Spleen (tissue), 7 donors: ENCODE measurements at regions not wholly inside any gene's neighbourhood (a gene's known extent, or its start where the extent isn't known, plus 50 kb on each side); places are given as distances from the start of the nearest gene placed in this dataset.

Experiments used
- CTCF ChIP-seq, 11 experiments: fragments of 200-600 bp in 7 of 11; fragments of 450-650 bp in 4 of 11; sonication (generic) in 4 of 11; IDR thresholded peaks in 8 of 11; conservative IDR thresholded peaks in 3 of 11; 1 replicate in 7 of 11; 2 replicates in 4 of 11; pipeline versions ENCODE4 v1.4.0 to v1.8.0; 2016 to 2021; ENCODE audit warnings: antibody characterized with exemption in 11 of 11, inconsistent platforms in 4 of 11, mild to moderate bottlenecking in 1 of 11
- POLR2A ChIP-seq, 3 donors: fragments of 450-650 bp; IDR thresholded peaks; one replicate each; pipeline ENCODE4 v1.5.1; 2017; ENCODE audit warnings: antibody characterized with exemption in 3 of 3, mild to moderate bottlenecking in 1 of 3
- donor health status: DM: no; HTN: no; CAD: no; lungs with moderate emphysema.
- donor health status: DM: no; HTN: no; CAD: no.
- donor health status: DM: no; HTN: no; CAD: no.

DNA sequence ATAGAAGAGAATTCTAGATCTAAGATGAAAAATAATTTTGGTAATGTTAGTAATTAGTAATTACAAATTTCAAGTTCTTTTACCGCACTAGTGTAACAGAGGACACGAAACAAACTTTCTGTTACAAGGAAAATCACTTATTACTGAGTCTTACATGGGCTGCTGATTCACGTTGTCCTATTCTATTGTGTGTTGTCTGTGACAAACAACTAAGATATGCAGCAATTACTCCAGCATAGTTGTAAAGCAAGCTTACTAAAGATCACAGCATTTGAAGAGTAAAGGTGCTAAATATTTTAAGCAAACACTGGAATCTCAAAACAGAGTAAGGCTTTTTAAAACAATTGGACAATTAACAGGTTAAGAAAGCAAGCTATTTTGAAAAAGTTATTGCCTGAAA lies 502.3 kb downstream of the KCNT2 start:
- TF ChIP-seq CTCF (IDR thresholded peaks at IDR 0.05 in 8 of 11, conservative IDR thresholded peaks at IDR 0.05 in 3 of 11) = no peak
- no peak for TF ChIP-seq POLR2A (IDR thresholded peaks at IDR 0.05)
